GM12865 (cell line): ENCODE measurements at regions not wholly inside any gene's neighbourhood (a gene's known extent, or its start where the extent isn't known, plus 50 kb on each side); places are given as distances from the start of the nearest gene placed in this dataset.

Experiments used
- DNase-seq: peaks from one replicate; pipeline ENCODE4 v3.0.0; 2010; ENCODE audit warnings: low read depth
- H3K4me3 ChIP-seq: 2 replicates; pipeline ENCODE4 v1.5.1; 2011; ENCODE audit warnings: mild to moderate bottlenecking, low read depth, low read length, control low read depth
- CTCF ChIP-seq: IDR thresholded peaks from 2 replicates; pipeline ENCODE4 v1.5.1; 2011; ENCODE audit warnings: low read length, control low read depth, low read depth, inconsistent platforms; ENCODE audit not compliant: insufficient read depth; ENCODE audit errors: missing control alignments

- H3K4me3 ChIP-seq = no peak overlapping the region
- no peak for DNase-seq
- no peak for TF ChIP-seq CTCF
These were observed 123.7 kb downstream of the UFM1 start for GRCh38 chr13:38473305-38473704.

- no peak for TF ChIP-seq CTCF
- no peak overlapping the region for H3K4me3 ChIP-seq
- no peak for DNase-seq
These were observed 128.0 kb downstream of the UFM1 start for GRCh38 chr13:38477676-38478075.

- H3K4me3 ChIP-seq = no peak overlapping the region
- TF ChIP-seq CTCF = no peak
These were observed 134.0 kb downstream of the UFM1 start for GRCh38 chr13:38483623-38484022.

GRCh38 chr13:38490657-38491056 lies 141.0 kb downstream of the UFM1 start:
- H3K4me3 ChIP-seq = no peak overlapping the region
- TF ChIP-seq CTCF = no peak
- no peak for DNase-seq

More at GRCh38 chr13:38483623-38484022, 134.0 kb downstream of the UFM1 start:
- no peak for DNase-seq

GRCh38 chr13:38494445-38494844 lies 144.8 kb downstream of the UFM1 start:
- DNase-seq = no peak
- H3K4me3 ChIP-seq = no peak overlapping the region
- TF ChIP-seq CTCF = no peak

- H3K4me3 ChIP-seq = no peak overlapping the region
- TF ChIP-seq CTCF = no peak
- DNase-seq = no peak
These were observed 147.3 kb downstream of the UFM1 start for GRCh38 chr13:38496917-38497316.

GRCh38 chr13:38498271-38498670 lies 148.6 kb downstream of the UFM1 start:
- no peak for DNase-seq
- no peak overlapping the region for H3K4me3 ChIP-seq
- TF ChIP-seq CTCF = no peak
